ENCODE measurements at regions not wholly inside any gene's neighbourhood (a gene's known extent, or its start where the extent isn't known, plus 50 kb on each side); places are given as distances from the start of the nearest gene placed in this dataset.

GRCh38 chr6:139923964-139924475 lies 549.6 kb upstream of the CITED2 start:
- no peak for TF ChIP-seq CTCF (conservative IDR thresholded peaks at IDR 0.05; ENCODE audit: low read depth, low read length)
- no peak for TF ChIP-seq EZH2 (IDR thresholded peaks at IDR 0.05; ENCODE audit: borderline replicate concordance, low read depth, low read length, poor library complexity, severe bottlenecking)

Data from A673 (cell line).